ENCODE measurements at regions not wholly inside any gene's neighbourhood (a gene's known extent, or its start where the extent isn't known, plus 50 kb on each side); places are given as distances from the start of the nearest gene placed in this dataset.

GRCh38 chrX:22520128-22520828, 247.6 kb downstream of the CBLL2 start:
- TF ChIP-seq CTCF (IDR thresholded peaks at IDR 0.05) = no peak
- TF ChIP-seq POLR2A (IDR thresholded peaks at IDR 0.05; ENCODE audit: low read depth) = no peak
- TF ChIP-seq POLR2AphosphoS5 (IDR thresholded peaks at IDR 0.05) = no peak
- TF ChIP-seq EP300 (IDR thresholded peaks at IDR 0.05) = no peak

Data from esophagus muscularis mucosa (tissue), 4 donors.